ENCODE measurements at regions not wholly inside any gene's neighbourhood (a gene's known extent, or its start where the extent isn't known, plus 50 kb on each side); places are given as distances from the start of the nearest gene placed in this dataset.

GRCh38 chr12:24427776-24428175, 478.3 kb upstream of the SOX5 start:
- no peak for DNase-seq (ENCODE audit: low read depth, low spot score)
- Mint-ChIP-seq H3K4me3 (no peak overlapping the region), H3K27me3 (ENCODE audit: low read depth) (no peaks in the 10 kb centered on the region), H3K36me3 (ENCODE audit: low read depth) (no peaks in the 10 kb centered on the region), H3K9me3 (no peaks in the 10 kb centered on the region), H3K27ac (ENCODE audit: unreplicated experiment) (no peak overlapping the region), H3K4me1 (peaks cover 24% of the 10 kb centered on the region)
- TF ChIP-seq CTCF (conservative IDR thresholded peaks at IDR 0.05): no peak

GRCh38 chr12:24425601-24425970, 476.1 kb upstream of the SOX5 start:
- peaks cover 6% of the 10 kb centered on the region for H3K9me3 Mint-ChIP-seq
- no peak overlapping the region for H3K4me3 Mint-ChIP-seq
- H3K36me3 Mint-ChIP-seq (ENCODE audit: low read depth): peaks cover 7% of the 10 kb centered on the region
- no peaks in the 10 kb centered on the region for H3K27me3 Mint-ChIP-seq (ENCODE audit: low read depth)
- peaks cover 24% of the 10 kb centered on the region for H3K4me1 Mint-ChIP-seq
- no peak for TF ChIP-seq CTCF (conservative IDR thresholded peaks at IDR 0.05)
- no peak overlapping the region for H3K27ac Mint-ChIP-seq (ENCODE audit: unreplicated experiment)
- no peak for DNase-seq (ENCODE audit: low read depth, low spot score)

- Mint-ChIP-seq H3K4me3 (no peak overlapping the region), H3K9me3 (peaks cover 6% of the 10 kb centered on the region), H3K27ac (ENCODE audit: unreplicated experiment) (no peak overlapping the region), H3K27me3 (ENCODE audit: low read depth) (no peaks in the 10 kb centered on the region), H3K4me1 (peaks cover 24% of the 10 kb centered on the region), H3K36me3 (ENCODE audit: low read depth) (peaks cover 7% of the 10 kb centered on the region)
- no peak for DNase-seq (ENCODE audit: low read depth, low spot score)
- TF ChIP-seq CTCF (conservative IDR thresholded peaks at IDR 0.05): no peak
These were observed 475.6 kb upstream of the SOX5 start for GRCh38 chr12:24424889-24425600.

- H3K9me3 Mint-ChIP-seq: peaks cover 6% of the 10 kb centered on the region
- no peaks in the 10 kb centered on the region for H3K27me3 Mint-ChIP-seq (ENCODE audit: low read depth)
- peaks cover 7% of the 10 kb centered on the region for H3K36me3 Mint-ChIP-seq (ENCODE audit: low read depth)
- TF ChIP-seq CTCF (conservative IDR thresholded peaks at IDR 0.05): no peak
- no peak overlapping the region for H3K27ac Mint-ChIP-seq (ENCODE audit: unreplicated experiment)
- H3K4me1 Mint-ChIP-seq: peaks cover 24% of the 10 kb centered on the region
- no peak overlapping the region for H3K4me3 Mint-ChIP-seq
- no peak for DNase-seq (ENCODE audit: low read depth, low spot score)
These were observed 474.9 kb upstream of the SOX5 start for GRCh38 chr12:24424376-24424775.

- H3K27ac Mint-ChIP-seq (ENCODE audit: unreplicated experiment): no peak overlapping the region
- peaks cover 6% of the 10 kb centered on the region for H3K9me3 Mint-ChIP-seq
- no peak for DNase-seq (ENCODE audit: low read depth, low spot score)
- peaks cover 7% of the 10 kb centered on the region for H3K36me3 Mint-ChIP-seq (ENCODE audit: low read depth)
- H3K4me1 Mint-ChIP-seq: peaks cover 24% of the 10 kb centered on the region
- H3K27me3 Mint-ChIP-seq (ENCODE audit: low read depth): no peaks in the 10 kb centered on the region
- H3K4me3 Mint-ChIP-seq: no peak overlapping the region
- no peak for TF ChIP-seq CTCF (conservative IDR thresholded peaks at IDR 0.05)
These were observed 474.1 kb upstream of the SOX5 start for GRCh38 chr12:24423611-24424010.
